Immature natural killer cell (primary cell): ENCODE measurements at regions not wholly inside any gene's neighbourhood (a gene's known extent, or its start where the extent isn't known, plus 50 kb on each side); places are given as distances from the start of the nearest gene placed in this dataset.
A peak's percentile ranks its signal among the peaks of the same experiment; 100 is the strongest.
"Not testable (repeated sequence)": the region's sequence is repeated elsewhere in the genome, so short reads cannot be mapped to it uniquely, and the experiment has no call there.

Experiments
- DNase-seq, 3 donors: peaks; one replicate each; pipeline ENCODE4 v3.0.0; 2022; ENCODE audit warnings: mixed read lengths in 1 of 3
- H3K27ac Mint-ChIP-seq, 6 donors: one replicate each; pipeline ENCODE4 v1.8.0; 2020; ENCODE audit warnings: mixed read lengths in 6 of 6, mild to moderate bottlenecking in 5 of 6, inconsistent platforms in 4 of 6, moderate library complexity in 3 of 6
- H3K27me3 Mint-ChIP-seq, 3 donors: one replicate each; pipeline ENCODE4 v1.8.0; 2020 to 2021; ENCODE audit warnings: low read depth in 3 of 3, mild to moderate bottlenecking in 3 of 3, mixed read lengths in 3 of 3, moderate library complexity in 3 of 3, inconsistent platforms in 1 of 3
- H3K36me3 Mint-ChIP-seq, 3 donors: one replicate each; pipeline ENCODE4 v1.8.0; 2020; ENCODE audit warnings: mixed read lengths in 3 of 3, inconsistent platforms in 2 of 3, mild to moderate bottlenecking in 2 of 3
- H3K4me1 Mint-ChIP-seq, 2 donors: one replicate each; pipeline ENCODE4 v1.8.0; 2020; ENCODE audit warnings: inconsistent platforms in 2 of 2, mild to moderate bottlenecking in 2 of 2, mixed read lengths in 2 of 2, moderate library complexity in 1 of 2
- H3K4me3 Mint-ChIP-seq, 5 donors: one replicate each; pipeline ENCODE4 v1.8.0; 2020; ENCODE audit warnings: mild to moderate bottlenecking in 5 of 5, mixed read lengths in 5 of 5, inconsistent platforms in 3 of 5, moderate library complexity in 3 of 5
- H3K9me3 Mint-ChIP-seq, 6 donors: one replicate each; pipeline ENCODE4 v1.8.0; 2020; ENCODE audit warnings: mild to moderate bottlenecking in 6 of 6, mixed read lengths in 6 of 6, inconsistent platforms in 4 of 6, moderate library complexity in 3 of 6

GRCh38 chrX:40861952-40862554 is 126.7 kb upstream of the MED14 start:
- H3K9me3 Mint-ChIP-seq, H3K4me1 Mint-ChIP-seq, H3K4me3 Mint-ChIP-seq, DNase-seq, H3K36me3 Mint-ChIP-seq, H3K27ac Mint-ChIP-seq: not testable (repeated sequence)
- H3K27me3 Mint-ChIP-seq = peaks cover 0 to 13% (median 6%) of the 10 kb centered on the region in 3 donors

GRCh38 chrX:40863260-40863659 is 127.9 kb upstream of the MED14 start:
- not testable (repeated sequence) for H3K4me1 Mint-ChIP-seq, H3K4me3 Mint-ChIP-seq

GRCh38 chrX:40863671-40864070 is 128.3 kb upstream of the MED14 start:
- Mint-ChIP-seq H3K4me1 (no peaks in the 10 kb centered on the region), H3K9me3 (no peaks in the 10 kb centered on the region), H3K36me3 (no peaks in the 10 kb centered on the region), H3K27me3 (peaks cover 2 to 16% (median 8%) of the 10 kb centered on the region in 3 donors), H3K27ac (no peak overlapping the region), H3K4me3 (no peak overlapping the region)
- no peak for DNase-seq

More at GRCh38 chrX:40863260-40863659, 127.9 kb upstream of the MED14 start:
- H3K36me3 Mint-ChIP-seq, DNase-seq, H3K9me3 Mint-ChIP-seq, H3K27ac Mint-ChIP-seq: not testable (repeated sequence)
- H3K27me3 Mint-ChIP-seq = peaks cover 2 to 16% (median 8%) of the 10 kb centered on the region in 3 donors

- Mint-ChIP-seq H3K9me3 (no peaks in the 10 kb centered on the region), H3K27me3 (peaks cover 2 to 11% (median 10%) of the 10 kb centered on the region in 3 donors), H3K36me3 (no peaks in the 10 kb centered on the region), H3K4me3 (no peak overlapping the region), H3K4me1 (no peaks in the 10 kb centered on the region), H3K27ac (no peak overlapping the region)
- DNase-seq = no peak
Observed at GRCh38 chrX:40864972-40865371, 129.6 kb upstream of the MED14 start.

- Mint-ChIP-seq H3K27me3 (peaks cover 2 to 13% (median 9%) of the 10 kb centered on the region in 3 donors), H3K27ac (no peak overlapping the region), H3K9me3 (peaks cover 0 to 3% (median 0%) of the 10 kb centered on the region in 6 donors), H3K4me3 (no peak overlapping the region), H3K36me3 (no peaks in the 10 kb centered on the region), H3K4me1 (peaks cover 5 to 7% of the 10 kb centered on the region in 2 donors)
- DNase-seq = no peak
Observed at GRCh38 chrX:40866893-40867292, 131.6 kb upstream of the MED14 start.

- DNase-seq = no peak
- peaks cover 2 to 13% (median 9%) of the 10 kb centered on the region in 3 donors for H3K27me3 Mint-ChIP-seq
- H3K4me3 Mint-ChIP-seq = no peak overlapping the region
- H3K27ac Mint-ChIP-seq = no peak overlapping the region
- peaks cover 7 to 9% of the 10 kb centered on the region in 2 donors for H3K4me1 Mint-ChIP-seq
- H3K9me3 Mint-ChIP-seq = peaks cover 0 to 3% (median 0%) of the 10 kb centered on the region in 6 donors
- no peaks in the 10 kb centered on the region for H3K36me3 Mint-ChIP-seq
Observed at GRCh38 chrX:40867352-40867751, 132.0 kb upstream of the MED14 start.

GRCh38 chrX:40868868-40869267 is 133.5 kb upstream of the MED14 start:
- peaks cover 0 to 3% (median 0%) of the 10 kb centered on the region in 6 donors for H3K9me3 Mint-ChIP-seq
- peaks cover 2 to 11% (median 9%) of the 10 kb centered on the region in 3 donors for H3K27me3 Mint-ChIP-seq
- no peak overlapping the region for H3K4me3 Mint-ChIP-seq
- H3K4me1 Mint-ChIP-seq = peaks cover 7 to 9% of the 10 kb centered on the region in 2 donors
- no peaks in the 10 kb centered on the region for H3K36me3 Mint-ChIP-seq
- DNase-seq = no peak
- no peak overlapping the region for H3K27ac Mint-ChIP-seq

- not testable (repeated sequence) for H3K4me1 Mint-ChIP-seq, H3K36me3 Mint-ChIP-seq, H3K27ac Mint-ChIP-seq, H3K9me3 Mint-ChIP-seq, H3K4me3 Mint-ChIP-seq, DNase-seq
- H3K27me3 Mint-ChIP-seq = peaks cover 2 to 21% (median 9%) of the 10 kb centered on the region in 3 donors
Observed at GRCh38 chrX:40870982-40871381, 135.6 kb upstream of the MED14 start.

- Mint-ChIP-seq H3K27me3 (peaks cover 3 to 19% (median 12%) of the 10 kb centered on the region in 3 donors), H3K27ac (peak overlapping the region; percentile 17 to 78 (median 60)), H3K4me3 (no peak overlapping the region), H3K4me1 (peaks cover 7 to 9% of the 10 kb centered on the region in 2 donors), H3K36me3 (no peaks in the 10 kb centered on the region), H3K9me3 (peaks cover 0 to 3% (median 0%) of the 10 kb centered on the region in 6 donors)
- DNase-seq = peak in 2 of 3 donors; percentile 20
Observed at GRCh38 chrX:40871385-40872082, 136.2 kb upstream of the MED14 start.

GRCh38 chrX:40872351-40872750 is 137.0 kb upstream of the MED14 start:
- Mint-ChIP-seq H3K9me3 (peaks cover 0 to 3% (median 0%) of the 10 kb centered on the region in 6 donors), H3K27ac (no peak overlapping the region), H3K4me1 (peaks cover 7 to 9% of the 10 kb centered on the region in 2 donors), H3K4me3 (no peak overlapping the region), H3K27me3 (peaks cover 3 to 15% (median 12%) of the 10 kb centered on the region in 3 donors), H3K36me3 (no peaks in the 10 kb centered on the region)
- no peak for DNase-seq

GRCh38 chrX:40875476-40875875 is 140.1 kb upstream of the MED14 start:
- peaks cover 1 to 12% (median 6%) of the 10 kb centered on the region in 3 donors for H3K27me3 Mint-ChIP-seq
- H3K9me3 Mint-ChIP-seq = peaks cover 0 to 3% (median 0%) of the 10 kb centered on the region in 6 donors
- no peak overlapping the region for H3K27ac Mint-ChIP-seq
- H3K36me3 Mint-ChIP-seq = no peaks in the 10 kb centered on the region
- no peak overlapping the region for H3K4me3 Mint-ChIP-seq
- DNase-seq = no peak
- peaks cover 7 to 9% of the 10 kb centered on the region in 2 donors for H3K4me1 Mint-ChIP-seq

- Mint-ChIP-seq H3K27me3 (peaks cover 2 to 10% (median 3%) of the 10 kb centered on the region in 3 donors), H3K36me3 (no peaks in the 10 kb centered on the region), H3K9me3 (no peaks in the 10 kb centered on the region), H3K4me1 (no peaks in the 10 kb centered on the region), H3K4me3 (no peak overlapping the region), H3K27ac (no peak overlapping the region)
- peak; percentile 2 to 16 (median 12) for DNase-seq
Observed at GRCh38 chrX:40877887-40878286, 142.5 kb upstream of the MED14 start.

GRCh38 chrX:40878766-40879165 is 143.4 kb upstream of the MED14 start:
- DNase-seq = no peak
- H3K4me3 Mint-ChIP-seq = no peak overlapping the region
- no peaks in the 10 kb centered on the region for H3K9me3 Mint-ChIP-seq
- no peaks in the 10 kb centered on the region for H3K4me1 Mint-ChIP-seq
- no peaks in the 10 kb centered on the region for H3K36me3 Mint-ChIP-seq
- H3K27ac Mint-ChIP-seq = no peak overlapping the region
- H3K27me3 Mint-ChIP-seq = peaks cover 2 to 10% (median 3%) of the 10 kb centered on the region in 3 donors

GRCh38 chrX:40879172-40879571 is 143.8 kb upstream of the MED14 start:
- not testable (repeated sequence) for H3K36me3 Mint-ChIP-seq, H3K4me3 Mint-ChIP-seq, H3K4me1 Mint-ChIP-seq, H3K27ac Mint-ChIP-seq, H3K9me3 Mint-ChIP-seq, DNase-seq
- H3K27me3 Mint-ChIP-seq = peaks cover 2 to 10% (median 3%) of the 10 kb centered on the region in 3 donors
